ENCODE measurements at regions not wholly inside any gene's neighbourhood (a gene's known extent, or its start where the extent isn't known, plus 50 kb on each side); places are given as distances from the start of the nearest gene placed in this dataset.
A peak's percentile ranks its signal among the peaks of the same experiment; 100 is the strongest.

DNA sequence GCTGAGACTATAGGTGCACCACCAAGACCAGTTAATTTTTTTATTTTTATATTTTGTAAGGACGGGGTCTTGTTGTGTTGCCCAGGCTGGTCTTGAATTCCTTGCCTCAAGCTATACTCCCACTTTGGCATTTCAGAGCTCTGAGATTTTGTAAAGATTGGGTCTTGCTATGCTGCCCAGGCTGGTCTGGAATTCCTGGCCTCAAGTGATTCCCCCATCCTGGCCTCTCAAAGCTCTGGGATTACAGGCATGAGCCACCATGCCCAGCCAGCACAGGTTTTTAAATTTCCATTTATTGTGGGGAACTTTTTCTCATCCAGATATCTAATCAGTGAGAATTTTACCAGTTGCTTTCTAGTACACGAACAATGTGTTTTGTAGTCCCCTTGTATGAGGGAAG is 156.1 kb upstream of the VLDLR start:
- no peak for DNase-seq

GRCh38 chr9:2465921-2466460 is 155.6 kb upstream of the VLDLR start:
- DNase-seq, result no peak

GRCh38 chr9:2466703-2467102 is 154.9 kb upstream of the VLDLR start:
- no peak for DNase-seq

- DNase-seq, result no peak
Observed at GRCh38 chr9:2469681-2470221, 151.8 kb upstream of the VLDLR start.

DNA sequence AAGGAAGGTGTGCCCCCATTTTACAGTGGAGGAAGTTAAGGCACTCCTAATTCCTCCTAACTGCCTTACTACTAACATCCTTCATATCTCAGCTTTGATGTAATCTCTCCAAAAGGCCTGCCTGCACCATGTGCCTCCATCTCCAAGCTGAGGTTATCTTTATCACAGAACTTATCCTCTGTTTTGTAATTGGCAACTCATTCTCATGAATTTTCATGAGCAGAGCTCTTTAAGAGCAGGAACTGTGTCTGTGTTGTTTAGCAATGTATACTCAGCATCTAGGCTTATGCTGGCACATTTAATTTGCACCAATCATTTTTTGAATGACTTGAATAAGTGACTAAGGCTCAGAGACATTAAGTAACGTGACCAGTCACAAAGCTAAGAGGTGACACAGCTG is 147.9 kb upstream of the VLDLR start:
- DNase-seq, result no peak

DNA sequence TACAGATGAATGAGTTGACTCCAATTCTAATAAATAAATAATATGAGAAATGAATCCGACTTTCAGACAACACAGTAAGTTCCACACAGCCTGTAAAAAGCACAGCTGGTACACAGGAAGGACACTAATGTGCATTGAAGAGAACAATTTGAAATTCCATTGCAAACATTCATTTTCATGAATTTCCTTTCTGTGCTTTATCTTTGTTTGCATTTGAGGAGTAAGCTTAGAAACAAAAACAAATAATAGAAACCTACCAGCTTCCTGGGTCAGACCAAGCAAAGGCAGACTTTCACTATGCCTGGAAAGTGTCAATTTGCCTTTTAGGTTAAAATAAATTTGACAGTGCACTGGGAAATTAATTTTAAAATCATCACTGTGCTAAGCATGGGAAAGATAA is 143.8 kb upstream of the VLDLR start:
- no peak for DNase-seq

DNA sequence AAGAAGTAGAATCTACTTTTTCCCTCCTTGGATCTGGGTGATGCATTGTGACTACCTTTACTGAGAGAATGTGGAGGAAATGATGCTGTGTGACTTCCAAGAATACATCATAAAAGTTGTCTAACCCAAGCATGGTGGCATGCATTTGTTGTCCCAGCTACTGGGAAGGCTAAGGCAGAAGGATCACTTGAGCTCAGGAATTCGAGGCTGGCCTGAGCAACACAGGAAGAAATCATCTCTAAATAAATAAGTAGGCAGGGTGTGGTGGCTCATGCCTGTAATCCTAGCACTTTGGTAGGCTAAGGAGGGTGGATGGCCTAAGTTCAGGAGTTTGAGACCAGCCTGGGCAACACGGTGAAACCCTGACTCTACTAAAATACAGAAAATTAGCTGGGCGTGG is 143.2 kb upstream of the VLDLR start:
- DNase-seq, result no peak

GRCh38 chr9:2479056-2479565 is 142.5 kb upstream of the VLDLR start:
- DNase-seq, result no peak

DNA sequence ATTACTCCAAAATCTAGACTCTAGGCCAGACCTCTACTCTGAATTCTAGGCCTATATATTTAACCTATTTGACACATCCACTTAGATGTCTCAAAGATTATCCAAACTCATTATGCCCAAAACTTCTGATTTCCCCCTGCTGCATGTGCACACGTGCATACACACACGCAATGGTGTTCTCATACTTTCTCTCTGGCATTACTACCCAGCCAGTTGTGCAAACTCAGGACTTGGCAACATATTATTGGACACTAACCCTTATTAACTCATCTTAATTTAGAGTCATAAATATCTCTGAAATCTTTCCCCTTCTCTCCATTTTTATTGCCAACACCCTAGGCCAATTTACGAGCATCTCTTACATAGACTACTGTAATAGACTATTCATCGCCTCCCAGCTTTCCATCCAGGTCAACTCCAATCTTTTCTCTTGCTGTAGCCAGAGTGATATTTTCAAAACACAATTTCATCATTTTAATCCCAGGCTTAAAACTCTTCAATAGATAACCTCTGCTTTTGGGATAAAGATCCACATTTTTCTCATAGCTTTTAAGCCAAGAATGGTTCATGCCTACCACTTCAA is 141.2 kb upstream of the VLDLR start:
- DNase-seq, result no peak

DNA sequence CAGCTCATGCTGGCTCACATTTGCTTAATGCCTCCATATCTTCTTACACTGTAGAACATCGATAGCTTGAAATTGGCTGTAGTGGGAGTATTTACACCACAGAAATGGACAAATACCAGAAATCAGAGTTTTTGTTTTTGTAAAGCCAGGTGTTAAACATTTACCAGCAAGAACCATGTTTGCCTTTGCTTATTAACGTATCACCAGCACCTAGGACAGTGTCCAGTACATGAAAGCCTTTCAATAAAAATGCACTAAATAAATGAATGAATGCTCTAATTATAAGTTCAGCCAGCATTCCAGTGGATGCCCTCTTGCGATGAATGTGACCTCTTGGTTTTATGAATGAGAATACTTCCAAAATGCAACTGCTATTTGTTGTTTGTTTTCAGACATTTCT is 140.4 kb upstream of the VLDLR start:
- DNase-seq, result no peak

GRCh38 chr9:2486988-2487387 is 134.6 kb upstream of the VLDLR start:
- DNase-seq, result no peak

GRCh38 chr9:2489838-2490314 is 131.7 kb upstream of the VLDLR start:
- no peak for DNase-seq

- DNase-seq, result no peak
Observed at GRCh38 chr9:2492161-2492560, 129.4 kb upstream of the VLDLR start.

DNA sequence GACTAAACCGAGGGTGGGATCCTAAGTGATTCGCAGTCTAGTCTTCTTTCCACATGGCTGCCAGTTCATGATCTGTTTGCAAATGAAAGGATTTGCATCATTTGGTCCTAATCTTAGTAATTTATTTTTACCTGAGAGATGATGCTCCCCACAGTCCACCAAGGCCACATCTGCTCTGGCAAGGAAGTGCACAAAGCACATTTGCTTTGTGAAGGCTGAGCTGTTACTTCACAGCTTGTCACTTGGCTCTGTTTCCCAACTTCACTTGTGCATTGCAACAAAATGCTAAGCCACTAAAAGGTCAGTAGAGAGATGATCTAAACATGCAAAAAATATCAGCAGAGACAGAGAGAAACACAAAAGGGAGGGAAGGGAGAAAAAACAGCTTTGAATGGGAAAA is 128.5 kb upstream of the VLDLR start:
- peak in 1 of 2 experiments; percentile 32 for DNase-seq

- no peak for DNase-seq
Observed at GRCh38 chr9:2493529-2493928, 128.1 kb upstream of the VLDLR start.

DNA sequence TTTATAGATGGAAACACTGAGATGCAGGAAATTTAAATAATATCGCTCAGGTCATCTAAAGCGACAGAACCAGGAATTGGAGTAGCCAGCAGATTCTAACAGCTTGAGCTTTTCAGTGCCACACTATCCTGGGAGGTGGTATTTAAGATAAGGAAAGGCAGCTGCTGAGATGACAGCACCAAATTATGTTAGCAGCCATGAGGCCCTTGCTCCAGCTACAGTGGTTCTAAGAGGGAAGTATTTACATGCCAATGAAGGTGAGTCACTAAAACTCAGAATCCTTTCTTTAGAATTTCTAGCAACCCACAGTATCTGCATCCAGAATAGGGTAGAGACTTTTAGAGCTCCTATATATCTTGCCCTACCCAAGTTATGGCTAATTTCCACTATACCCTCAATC is 127.0 kb upstream of the VLDLR start:
- DNase-seq, result no peak

GRCh38 chr9:2495221-2496005 is 126.2 kb upstream of the VLDLR start:
- DNase-seq, result no peak

DNA sequence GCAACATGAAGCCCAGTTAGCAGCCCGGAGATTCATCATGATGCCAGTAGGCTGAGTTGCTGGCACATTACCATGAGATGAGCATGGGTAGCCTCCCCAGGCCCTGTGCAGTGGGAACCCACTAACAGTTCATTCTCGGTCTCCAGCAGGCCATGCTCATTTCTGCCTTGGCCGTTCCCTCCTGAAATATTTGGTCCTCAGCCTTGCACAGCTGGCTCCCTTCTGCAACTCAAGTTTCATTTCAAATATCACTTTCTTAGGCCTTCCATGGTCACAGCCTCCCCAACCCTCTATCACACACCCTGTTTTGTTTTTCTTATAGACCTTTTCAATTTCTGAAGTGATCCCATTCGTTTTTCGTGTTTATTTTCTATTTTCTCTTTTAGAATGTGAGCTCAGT is 125.4 kb upstream of the VLDLR start:
- no peak for DNase-seq

DNA sequence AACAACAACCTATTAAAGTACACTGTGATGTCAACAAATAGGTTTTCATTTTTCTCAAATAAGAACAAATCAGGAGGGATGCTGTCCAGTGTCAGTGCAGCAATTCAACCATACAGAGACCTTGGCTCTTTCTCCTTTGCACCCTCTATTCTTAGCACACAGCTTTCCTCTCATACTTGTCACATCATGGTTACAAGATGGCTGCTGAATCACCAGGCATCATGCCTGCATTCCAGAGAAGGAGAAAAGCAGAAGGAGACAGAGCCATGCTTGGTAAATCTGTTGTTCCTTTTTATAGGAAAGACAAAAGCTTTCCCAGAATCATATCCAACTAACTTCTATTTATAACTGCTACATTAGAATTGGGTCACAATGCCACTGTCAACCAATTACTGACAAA is 124.7 kb upstream of the VLDLR start:
- DNase-seq, result no peak

DNA sequence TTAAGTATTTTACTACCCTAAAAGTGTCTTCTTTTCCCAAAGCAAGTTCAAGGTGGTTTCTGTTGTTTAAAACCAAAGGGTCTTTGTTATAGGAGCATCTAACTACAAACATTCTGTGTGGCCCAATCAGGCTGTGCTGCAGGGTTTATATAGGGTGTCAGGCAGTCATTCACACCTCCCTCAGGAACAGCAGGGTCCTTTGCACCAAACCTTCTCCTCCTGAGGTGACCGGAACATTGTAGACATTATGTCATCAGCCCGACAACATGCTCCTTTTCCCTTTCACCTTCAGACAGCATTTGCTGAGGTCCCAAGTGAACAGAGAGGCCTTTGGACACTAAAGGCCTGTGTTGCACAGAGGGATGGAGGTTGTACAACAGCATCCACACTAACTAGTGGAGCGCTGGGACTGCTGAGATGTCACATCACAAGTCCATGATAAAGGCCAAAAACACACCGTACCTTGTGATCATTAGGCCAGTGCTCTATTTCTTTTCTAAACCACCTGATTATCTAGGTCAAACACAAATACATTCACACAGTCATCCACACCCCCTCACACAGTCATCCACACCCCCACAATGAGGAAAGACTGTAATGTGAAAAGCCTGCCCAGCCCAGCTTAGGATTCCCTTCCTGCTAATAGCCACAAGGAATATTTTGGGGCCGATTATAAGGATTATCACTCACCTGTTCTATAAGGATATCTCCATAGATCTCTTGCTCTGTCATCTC is 123.8 kb upstream of the VLDLR start:
- no peak for DNase-seq

- DNase-seq, result no peak
Observed at GRCh38 chr9:2502210-2502609, 119.4 kb upstream of the VLDLR start.

GRCh38 chr9:2502760-2503159 is 118.8 kb upstream of the VLDLR start:
- DNase-seq, result no peak

- DNase-seq, result peak in 1 of 2 experiments; percentile 52
Observed at GRCh38 chr9:2506321-2506720, 115.3 kb upstream of the VLDLR start.
